Cardiac fibroblast (primary cell): ENCODE measurements at regions not wholly inside any gene's neighbourhood (a gene's known extent, or its start where the extent isn't known, plus 50 kb on each side); places are given as distances from the start of the nearest gene placed in this dataset.

Source experiments
- DNase-seq, 2 donors: peaks; one replicate each; pipeline versions ENCODE4 v3.0.0 to v3.0.0-alpha.2; 2010; ENCODE audit warnings: low read depth in 2 of 2
- H3K4me3 ChIP-seq, 2 donors: replicated peaks in 1 of 2; 1 replicate in 1 of 2; 2 replicates in 1 of 2; pipeline ENCODE4 v1.5.1; 2011; ENCODE audit warnings: low read depth in 2 of 2, low read length in 2 of 2, mild to moderate bottlenecking in 2 of 2, moderate library complexity in 1 of 2
- TF ChIP-seq, protein P1 (sequence below): IDR thresholded peaks from one replicate; pipeline ENCODE4 v1.5.1; 2011; ENCODE audit warnings: low read depth, mild to moderate bottlenecking, low read length, inconsistent platforms

DNA sequence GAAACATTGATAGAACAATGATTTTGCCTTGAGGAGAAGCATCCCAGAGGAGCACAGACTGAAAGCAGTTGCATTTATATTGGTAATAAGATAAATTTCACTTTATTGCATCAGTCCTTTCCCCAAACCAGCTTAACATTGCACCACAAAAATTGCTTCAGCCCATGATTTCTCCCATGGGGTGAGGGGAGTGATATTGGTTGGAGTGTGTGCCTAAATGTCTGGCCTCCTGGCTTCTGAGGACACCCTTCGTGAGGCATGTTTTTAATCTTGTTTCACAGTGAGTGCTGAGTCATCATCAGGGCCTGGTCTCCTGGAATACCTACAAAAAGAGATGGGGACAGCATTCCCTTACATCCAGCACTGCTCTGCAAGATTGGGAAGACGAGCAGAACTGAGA, 487.9 kb downstream of the C4orf33 start:
- peak; percentile 28 to 49 for DNase-seq
- TF ChIP-seq, protein P1, sequence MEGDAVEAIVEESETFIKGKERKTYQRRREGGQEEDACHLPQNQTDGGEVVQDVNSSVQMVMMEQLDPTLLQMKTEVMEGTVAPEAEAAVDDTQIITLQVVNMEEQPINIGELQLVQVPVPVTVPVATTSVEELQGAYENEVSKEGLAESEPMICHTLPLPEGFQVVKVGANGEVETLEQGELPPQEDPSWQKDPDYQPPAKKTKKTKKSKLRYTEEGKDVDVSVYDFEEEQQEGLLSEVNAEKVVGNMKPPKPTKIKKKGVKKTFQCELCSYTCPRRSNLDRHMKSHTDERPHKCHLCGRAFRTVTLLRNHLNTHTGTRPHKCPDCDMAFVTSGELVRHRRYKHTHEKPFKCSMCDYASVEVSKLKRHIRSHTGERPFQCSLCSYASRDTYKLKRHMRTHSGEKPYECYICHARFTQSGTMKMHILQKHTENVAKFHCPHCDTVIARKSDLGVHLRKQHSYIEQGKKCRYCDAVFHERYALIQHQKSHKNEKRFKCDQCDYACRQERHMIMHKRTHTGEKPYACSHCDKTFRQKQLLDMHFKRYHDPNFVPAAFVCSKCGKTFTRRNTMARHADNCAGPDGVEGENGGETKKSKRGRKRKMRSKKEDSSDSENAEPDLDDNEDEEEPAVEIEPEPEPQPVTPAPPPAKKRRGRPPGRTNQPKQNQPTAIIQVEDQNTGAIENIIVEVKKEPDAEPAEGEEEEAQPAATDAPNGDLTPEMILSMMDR, result no peak
- H3K4me3 ChIP-seq, result no peak overlapping the region

DNA sequence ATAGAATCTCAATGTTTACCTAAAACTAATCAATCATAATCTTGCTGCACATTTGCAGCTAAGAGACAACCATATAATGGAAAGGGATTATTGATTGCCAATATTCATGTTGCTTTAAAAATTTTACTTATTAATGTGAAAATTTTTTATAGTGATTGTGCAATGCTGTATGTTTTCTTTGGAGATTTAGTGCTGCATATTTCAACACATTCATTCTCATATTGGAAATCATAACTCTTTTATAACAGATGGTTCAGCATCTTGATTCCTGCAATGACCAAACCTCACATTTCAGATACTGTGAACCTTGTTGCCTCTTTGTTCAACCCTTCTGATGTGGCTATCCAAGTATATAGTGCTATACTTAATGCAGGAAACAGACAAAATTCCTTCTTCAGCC, 502.6 kb downstream of the C4orf33 start:
- TF ChIP-seq, protein P1, result no peak
- H3K4me3 ChIP-seq, result no peak overlapping the region
- no peak for DNase-seq

DNA sequence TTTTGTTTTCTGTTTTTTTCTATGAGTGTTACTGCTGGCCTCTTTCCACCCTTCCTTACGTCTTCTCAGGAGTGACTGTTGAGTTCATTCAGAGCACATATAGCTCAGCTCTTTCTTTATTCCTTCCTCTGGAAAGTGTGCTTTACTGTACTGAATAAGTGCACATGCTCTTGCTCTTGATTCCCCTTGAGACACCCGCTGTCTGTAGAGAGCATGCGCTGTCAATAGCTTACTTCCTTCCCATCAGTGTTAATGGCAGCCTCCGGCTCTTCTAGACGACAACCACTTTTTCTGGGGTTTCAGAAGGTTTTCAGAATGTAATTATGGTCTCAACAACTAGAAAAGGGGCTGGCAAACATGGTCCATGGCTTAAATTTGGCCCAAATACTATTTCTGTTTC, 504.9 kb downstream of the C4orf33 start:
- no peak overlapping the region for H3K4me3 ChIP-seq
- TF ChIP-seq, protein P1, result no peak
- DNase-seq, result no peak

DNA sequence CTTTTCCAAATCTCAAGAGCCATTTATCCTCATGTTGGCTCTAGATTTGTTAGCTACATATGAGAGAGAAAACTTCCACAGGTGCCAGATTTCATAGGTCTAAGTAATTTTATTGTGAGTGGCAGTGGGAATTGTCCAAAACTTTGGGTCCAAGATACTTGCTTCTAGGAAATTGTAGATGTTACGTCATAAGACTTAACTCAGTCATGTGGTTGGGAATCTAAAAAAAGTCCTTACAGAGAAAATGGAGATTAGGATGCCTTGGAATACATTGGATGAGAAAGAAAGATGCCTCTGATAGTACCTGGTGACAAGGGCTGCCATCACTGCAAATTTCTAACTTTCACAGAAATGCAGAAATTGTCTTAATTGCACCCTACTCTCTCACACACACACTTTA, 506.5 kb downstream of the C4orf33 start:
- no peak overlapping the region for H3K4me3 ChIP-seq
- no peak for DNase-seq
- TF ChIP-seq, protein P1, result no peak

DNA sequence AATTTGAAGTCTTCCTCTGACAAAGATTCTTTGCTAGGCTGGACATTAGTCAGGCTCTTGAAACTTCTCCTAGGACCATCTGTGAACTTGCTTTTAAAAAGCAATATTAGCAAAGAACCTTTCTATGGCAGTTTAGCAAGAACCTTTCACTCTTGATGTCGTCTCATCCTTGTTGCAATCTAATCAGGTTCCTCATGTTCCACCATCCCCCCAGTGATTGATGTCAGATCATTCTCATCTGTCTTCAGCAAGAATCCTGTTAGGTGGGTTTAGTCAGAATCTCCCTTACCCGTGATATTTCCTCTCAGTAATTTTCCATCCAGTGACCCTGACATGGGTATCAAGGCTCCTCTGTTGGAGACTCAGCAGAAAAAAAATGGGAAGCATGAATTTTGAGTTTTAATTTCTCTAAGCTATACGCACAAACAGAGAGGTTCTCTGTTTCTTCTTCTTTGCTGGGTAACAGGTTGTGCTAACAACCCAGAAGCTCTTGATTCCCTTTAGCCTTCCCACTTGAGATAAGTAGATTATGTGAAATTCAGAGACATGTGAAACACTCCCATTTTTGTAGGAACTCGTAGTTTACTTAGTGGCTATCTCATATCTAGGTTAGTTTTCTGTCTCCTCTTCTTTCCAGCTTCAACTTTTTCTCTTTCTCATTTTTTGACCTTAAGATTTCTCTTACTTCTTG, 507.4 kb downstream of the C4orf33 start:
- no peak overlapping the region for H3K4me3 ChIP-seq
- DNase-seq, result no peak
- TF ChIP-seq, protein P1, result no peak

DNA sequence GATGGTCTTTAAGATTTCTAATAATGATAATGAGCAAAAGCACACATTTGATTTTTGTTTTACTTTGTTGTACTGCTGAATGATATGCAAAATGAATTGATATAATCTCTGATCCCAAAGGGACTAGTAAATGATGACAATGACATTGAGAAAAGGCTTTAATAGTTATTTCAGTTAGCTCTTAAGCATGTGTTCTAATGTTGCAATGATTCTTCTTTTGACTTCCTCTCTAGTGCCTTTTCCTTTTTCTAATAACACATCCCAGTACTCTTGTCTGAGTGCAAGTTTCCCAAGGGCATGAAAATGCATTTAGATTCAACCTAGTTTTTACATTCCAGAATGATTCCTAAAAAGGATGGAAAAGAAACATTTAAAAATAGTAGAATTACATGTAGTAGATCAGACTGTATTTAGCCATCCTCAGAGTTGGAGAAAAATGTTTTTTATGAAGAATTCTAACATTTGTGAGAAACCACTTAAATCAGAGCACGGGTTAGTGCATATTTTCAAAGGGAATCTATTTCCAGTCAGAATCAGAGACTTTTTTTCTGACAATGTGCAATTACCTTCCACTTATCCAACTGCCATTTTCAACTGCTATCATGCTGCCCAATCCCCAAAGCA, 508.8 kb downstream of the C4orf33 start:
- TF ChIP-seq, protein P1, result no peak
- DNase-seq, result no peak
- H3K4me3 ChIP-seq, result no peak overlapping the region
